ENCODE measurements at regions not wholly inside any gene's neighbourhood (a gene's known extent, or its start where the extent isn't known, plus 50 kb on each side); places are given as distances from the start of the nearest gene placed in this dataset.

GRCh38 chr20:57946559-57947315 lies 236.9 kb upstream of the PMEPA1 start:
- Histone ChIP-seq H3K36me3 (ENCODE audit: control insufficient read depth in 4 of 4, insufficient read depth in 4 of 4, low read length in 4 of 4) (no peaks in the 10 kb centered on the region), H3K27ac (ENCODE audit: low read depth in 1 of 2, low read length in 1 of 2) (no peak overlapping the region), H3K9me3 (ENCODE audit: control insufficient read depth in 4 of 4, insufficient read depth in 3 of 4, low read length in 3 of 4) (peaks cover 0 to 3% (median 0%) of the 10 kb centered on the region in 4 donors), H3K4me3 (no peak overlapping the region), H3K4me1 (ENCODE audit: control insufficient read depth in 5 of 5, insufficient read depth in 5 of 5, low read length in 5 of 5) (peaks cover 0 to 22% (median 0%) of the 10 kb centered on the region in 5 donors), H3K9ac (ENCODE audit: insufficient read depth in 1 of 2, low read length in 2 of 2) (no peak overlapping the region), H3K27me3 (ENCODE audit: control insufficient read depth in 3 of 3, insufficient read depth in 3 of 3, low read length in 2 of 3) (no peaks in the 10 kb centered on the region)
- WGBS, 2 donors, result 84 to 92% methylated on average over 8 of the region's 8 CpGs
- no peak for ATAC-seq (ENCODE audit: insufficient read depth, low FRiP score)
- DNase-seq, result no peak
- TF ChIP-seq, protein P1, sequence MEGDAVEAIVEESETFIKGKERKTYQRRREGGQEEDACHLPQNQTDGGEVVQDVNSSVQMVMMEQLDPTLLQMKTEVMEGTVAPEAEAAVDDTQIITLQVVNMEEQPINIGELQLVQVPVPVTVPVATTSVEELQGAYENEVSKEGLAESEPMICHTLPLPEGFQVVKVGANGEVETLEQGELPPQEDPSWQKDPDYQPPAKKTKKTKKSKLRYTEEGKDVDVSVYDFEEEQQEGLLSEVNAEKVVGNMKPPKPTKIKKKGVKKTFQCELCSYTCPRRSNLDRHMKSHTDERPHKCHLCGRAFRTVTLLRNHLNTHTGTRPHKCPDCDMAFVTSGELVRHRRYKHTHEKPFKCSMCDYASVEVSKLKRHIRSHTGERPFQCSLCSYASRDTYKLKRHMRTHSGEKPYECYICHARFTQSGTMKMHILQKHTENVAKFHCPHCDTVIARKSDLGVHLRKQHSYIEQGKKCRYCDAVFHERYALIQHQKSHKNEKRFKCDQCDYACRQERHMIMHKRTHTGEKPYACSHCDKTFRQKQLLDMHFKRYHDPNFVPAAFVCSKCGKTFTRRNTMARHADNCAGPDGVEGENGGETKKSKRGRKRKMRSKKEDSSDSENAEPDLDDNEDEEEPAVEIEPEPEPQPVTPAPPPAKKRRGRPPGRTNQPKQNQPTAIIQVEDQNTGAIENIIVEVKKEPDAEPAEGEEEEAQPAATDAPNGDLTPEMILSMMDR (IDR thresholded peaks at IDR 0.05; ENCODE audit: control extremely low read depth, extremely low read depth), result no peak

DNA sequence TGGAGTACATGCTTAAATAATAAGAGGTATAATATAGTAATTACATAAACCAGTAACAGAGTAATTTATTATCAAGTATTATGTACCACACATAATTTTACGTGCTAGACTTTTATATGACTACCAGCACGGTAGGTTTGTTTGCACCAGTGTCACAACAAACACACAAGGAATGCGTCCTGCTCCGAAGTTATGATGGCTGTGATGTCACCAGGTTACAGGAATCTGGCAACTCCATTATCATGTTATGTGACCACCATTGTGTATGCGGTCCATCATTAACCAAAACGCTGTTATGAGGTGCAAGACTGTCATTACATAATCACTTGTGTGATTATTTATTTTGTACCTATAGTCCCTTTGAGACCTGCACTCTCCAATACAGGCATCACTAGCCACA lies 235.2 kb upstream of the PMEPA1 start:
- no peak for DNase-seq
- no peaks in the 10 kb centered on the region for H3K36me3 ChIP-seq (ENCODE audit: control insufficient read depth in 4 of 4, insufficient read depth in 4 of 4, low read length in 4 of 4)
- H3K27ac ChIP-seq (ENCODE audit: low read depth in 1 of 2, low read length in 1 of 2), result no peak overlapping the region
- peaks cover 0 to 22% (median 0%) of the 10 kb centered on the region in 5 donors for H3K4me1 ChIP-seq (ENCODE audit: control insufficient read depth in 5 of 5, insufficient read depth in 5 of 5, low read length in 5 of 5)
- no peak overlapping the region for H3K4me3 ChIP-seq
- 89 to 98% methylated on average over 6 of the region's 6 CpGs for WGBS, 2 donors
- TF ChIP-seq, protein P1 (IDR thresholded peaks at IDR 0.05; ENCODE audit: control extremely low read depth, extremely low read depth), result no peak
- no peak for ATAC-seq (ENCODE audit: insufficient read depth, low FRiP score)
- H3K27me3 ChIP-seq (ENCODE audit: control insufficient read depth in 3 of 3, insufficient read depth in 3 of 3, low read length in 2 of 3), result no peaks in the 10 kb centered on the region
- no peak overlapping the region for H3K9ac ChIP-seq (ENCODE audit: insufficient read depth in 1 of 2, low read length in 2 of 2)
- H3K9me3 ChIP-seq (ENCODE audit: control insufficient read depth in 4 of 4, insufficient read depth in 3 of 4, low read length in 3 of 4), result no peaks in the 10 kb centered on the region

DNA sequence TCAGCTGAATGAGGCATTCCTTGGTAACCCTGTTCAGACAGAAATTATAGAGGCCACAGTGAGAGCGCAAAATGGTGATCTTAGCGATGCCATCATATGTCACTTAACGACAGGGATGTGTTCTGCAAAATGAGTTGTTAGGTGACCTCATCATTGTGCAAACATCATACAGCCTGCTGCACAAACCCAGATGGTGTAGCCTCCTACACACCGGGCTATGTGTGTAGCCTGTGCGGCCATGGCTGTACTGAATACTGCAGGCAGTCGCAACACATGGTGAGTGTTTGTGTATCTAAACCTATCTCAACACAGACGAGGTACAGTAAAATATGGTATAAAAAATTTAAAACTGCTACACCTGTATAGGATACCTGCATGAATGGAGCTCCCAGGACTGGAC lies 234.1 kb upstream of the PMEPA1 start:
- TF ChIP-seq, protein P1 (IDR thresholded peaks at IDR 0.05; ENCODE audit: control extremely low read depth, extremely low read depth), result no peak
- H3K4me3 ChIP-seq, result no peak overlapping the region
- DNase-seq, result no peak
- H3K27ac ChIP-seq (ENCODE audit: low read depth in 1 of 2, low read length in 1 of 2), result no peak overlapping the region
- no peaks in the 10 kb centered on the region for H3K27me3 ChIP-seq (ENCODE audit: control insufficient read depth in 3 of 3, insufficient read depth in 3 of 3, low read length in 2 of 3)
- 91 to 93% methylated on average over 7 of the region's 7 CpGs for WGBS, 2 donors
- peaks cover 0 to 22% (median 0%) of the 10 kb centered on the region in 5 donors for H3K4me1 ChIP-seq (ENCODE audit: control insufficient read depth in 5 of 5, insufficient read depth in 5 of 5, low read length in 5 of 5)
- no peaks in the 10 kb centered on the region for H3K36me3 ChIP-seq (ENCODE audit: control insufficient read depth in 4 of 4, insufficient read depth in 4 of 4, low read length in 4 of 4)
- no peaks in the 10 kb centered on the region for H3K9me3 ChIP-seq (ENCODE audit: control insufficient read depth in 4 of 4, insufficient read depth in 3 of 4, low read length in 3 of 4)
- no peak overlapping the region for H3K9ac ChIP-seq (ENCODE audit: insufficient read depth in 1 of 2, low read length in 2 of 2)
- no peak for ATAC-seq (ENCODE audit: insufficient read depth, low FRiP score)

Data from lung (tissue), 11 donors.